ENCODE measurements at regions not wholly inside any gene's neighbourhood (a gene's known extent, or its start where the extent isn't known, plus 50 kb on each side); places are given as distances from the start of the nearest gene placed in this dataset.

DNA sequence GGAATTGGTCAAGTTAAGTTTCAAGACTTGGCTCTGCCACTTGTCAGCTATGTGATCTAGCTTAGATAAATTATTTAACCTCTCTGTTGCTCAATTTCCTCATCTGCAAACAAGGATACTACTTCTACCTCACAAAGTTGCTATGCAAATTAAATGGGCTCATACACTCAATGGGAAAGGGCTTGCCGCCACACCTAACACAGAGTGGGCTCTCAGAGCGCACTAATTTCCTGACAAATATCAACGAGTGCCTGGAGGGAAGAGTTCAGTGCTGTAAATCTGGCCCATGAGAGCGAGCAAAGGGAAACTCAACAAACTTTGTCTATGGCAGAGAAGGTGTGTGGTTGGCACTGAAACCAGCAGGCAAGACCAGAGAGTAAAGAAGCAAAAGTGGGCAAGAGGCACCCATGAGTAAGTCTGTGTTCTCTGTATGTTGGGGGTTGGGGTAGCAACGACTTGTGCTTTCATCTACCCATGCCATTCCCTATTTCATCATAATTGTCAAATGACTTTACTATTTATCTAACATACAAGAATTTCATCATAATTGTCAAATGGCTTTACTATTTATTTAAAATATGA is 60.7 kb upstream of the PHF21A start:
- no peaks in the 10 kb centered on the region for H3K9me3 ChIP-seq (replicated peaks; ENCODE audit: control insufficient read depth, insufficient read depth, low read length)
- TF ChIP-seq MYC (IDR thresholded peaks at IDR 0.05; ENCODE audit: low read depth, low read length) = no peak
- TF ChIP-seq JUN (IDR thresholded peaks at IDR 0.05; ENCODE audit: borderline replicate concordance, insufficient read depth, insufficient read length, low read depth) = no peak
- peaks cover 12 to 19% of the 10 kb centered on the region in 2 experiments for H3K27me3 ChIP-seq (ENCODE audit: control insufficient read depth in 2 of 2, insufficient read depth in 2 of 2, low read length in 2 of 2)
- no peak overlapping the region for H2AFZ ChIP-seq (ENCODE audit: low read depth, low read length)
- DNase-seq (ENCODE audit: low read depth, low spot score) (no peak), FAIRE-seq (no peak)
- H3K4me1 ChIP-seq (ENCODE audit: control insufficient read depth, extremely low read depth, insufficient read depth, low read length) = no peaks in the 10 kb centered on the region
- H3K9me1 ChIP-seq (replicated peaks; ENCODE audit: control insufficient read depth, extremely low read depth, insufficient read depth, low read length) = no peaks in the 10 kb centered on the region
- BruUV-seq (replicated peaks) = no TSS peak
- H3K36me3 ChIP-seq (ENCODE audit: control insufficient read depth in 2 of 2, extremely low read depth in 1 of 2, insufficient read depth in 2 of 2, low read length in 2 of 2) = no peaks in the 10 kb centered on the region
- dilution Hi-C loops (cut with MboI; ENCODE audit: extremely low pct_ligation_motif_present, low sequenced_read_pairs) (no loop called here), intact Hi-C loops (cut with micrococcal nuclease) (no loop called here)
- no peak overlapping the region for H3K9ac ChIP-seq (replicated peaks; ENCODE audit: extremely low read depth, insufficient read depth, low read length)
- no peak overlapping the region for H3K27ac ChIP-seq (ENCODE audit: insufficient read depth, low read depth, low read length)
- H4K20me1 ChIP-seq (replicated peaks; ENCODE audit: control insufficient read depth, extremely low read depth, insufficient read depth, low read length) = no peaks in the 10 kb centered on the region
- POLR2A ChIA-PET = no interaction called here
- CTCF ChIA-PET = no interaction called here
- H3K4me2 ChIP-seq (ENCODE audit: insufficient read depth, low read length) = no peak overlapping the region
- no peak overlapping the region for H3K4me3 ChIP-seq (replicated peaks in 1 of 3; ENCODE audit: insufficient read depth in 1 of 3, low read depth in 1 of 3, low read length in 3 of 3)
- no peaks in the 10 kb centered on the region for H3K79me2 ChIP-seq (ENCODE audit: control insufficient read depth, insufficient read depth, low read length)

DNA sequence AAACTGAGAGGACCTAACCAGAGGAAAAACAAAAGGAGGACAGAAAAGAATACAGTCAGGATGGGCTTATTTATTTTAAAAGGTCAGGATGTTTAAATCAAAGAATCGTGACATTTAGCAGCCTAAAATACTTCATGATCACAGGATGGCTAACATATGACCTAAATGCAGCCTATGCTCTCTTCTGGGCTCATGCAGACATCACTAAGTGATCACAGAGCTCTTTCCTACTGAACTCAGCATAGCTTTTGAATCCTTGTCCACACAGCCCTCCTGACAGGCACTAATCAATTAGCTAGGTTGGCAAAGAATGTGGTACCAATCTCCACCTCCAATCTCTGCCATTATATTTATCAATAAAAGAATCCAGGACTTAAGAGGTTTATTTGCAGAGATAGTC is 60.1 kb upstream of the PHF21A start:
- dilution Hi-C loops (cut with MboI; ENCODE audit: extremely low pct_ligation_motif_present, low sequenced_read_pairs) (no loop called here), intact Hi-C loops (cut with micrococcal nuclease) (no loop called here)
- DNase-seq (ENCODE audit: low read depth, low spot score) (no peak), FAIRE-seq (no peak)
- H3K27ac ChIP-seq (ENCODE audit: insufficient read depth, low read depth, low read length) = no peak overlapping the region
- no peaks in the 10 kb centered on the region for H3K9me1 ChIP-seq (replicated peaks; ENCODE audit: control insufficient read depth, extremely low read depth, insufficient read depth, low read length)
- H3K4me1 ChIP-seq (ENCODE audit: control insufficient read depth, extremely low read depth, insufficient read depth, low read length) = no peaks in the 10 kb centered on the region
- no peak overlapping the region for H2AFZ ChIP-seq (ENCODE audit: low read depth, low read length)
- no peak overlapping the region for H3K9ac ChIP-seq (replicated peaks; ENCODE audit: extremely low read depth, insufficient read depth, low read length)
- H4K20me1 ChIP-seq (replicated peaks; ENCODE audit: control insufficient read depth, extremely low read depth, insufficient read depth, low read length) = no peaks in the 10 kb centered on the region
- no peaks in the 10 kb centered on the region for H3K36me3 ChIP-seq (ENCODE audit: control insufficient read depth in 2 of 2, extremely low read depth in 1 of 2, insufficient read depth in 2 of 2, low read length in 2 of 2)
- no peak overlapping the region for H3K4me3 ChIP-seq (replicated peaks in 1 of 3; ENCODE audit: insufficient read depth in 1 of 3, low read depth in 1 of 3, low read length in 3 of 3)
- H3K79me2 ChIP-seq (ENCODE audit: control insufficient read depth, insufficient read depth, low read length) = no peaks in the 10 kb centered on the region
- POLR2A ChIA-PET = no interaction called here
- BruUV-seq (replicated peaks) = no TSS peak
- peaks cover 12 to 19% of the 10 kb centered on the region in 2 experiments for H3K27me3 ChIP-seq (ENCODE audit: control insufficient read depth in 2 of 2, insufficient read depth in 2 of 2, low read length in 2 of 2)
- CTCF ChIA-PET = interaction anchor here (1.1 kb wide), 1 partner anchor 16 kb away, joined by 4 read pairs; no protein-coding TSS in a partner anchor
- H3K9me3 ChIP-seq (replicated peaks; ENCODE audit: control insufficient read depth, insufficient read depth, low read length) = no peaks in the 10 kb centered on the region
- H3K4me2 ChIP-seq (ENCODE audit: insufficient read depth, low read length) = no peak overlapping the region
- no peak for TF ChIP-seq JUN (IDR thresholded peaks at IDR 0.05; ENCODE audit: borderline replicate concordance, insufficient read depth, insufficient read length, low read depth)
- TF ChIP-seq EZH2 (IDR thresholded peaks at IDR 0.05; ENCODE audit: borderline replicate concordance, low read depth, low read length, severe bottlenecking) = no peak
- TF ChIP-seq GATA2 (IDR thresholded peaks at IDR 0.05; ENCODE audit: insufficient read depth, insufficient read length, low read depth, low read length) = no peak
- TF ChIP-seq POLR2A (IDR thresholded peaks at IDR 0.05; ENCODE audit: low read depth, low read length) = no peak
- no peak for TF ChIP-seq CTCF (IDR thresholded peaks at IDR 0.05; ENCODE audit: extremely low read depth in 1 of 2, insufficient read depth in 1 of 2, low read depth in 1 of 2, low read length in 2 of 2)
- TF ChIP-seq POLR2AphosphoS5 (IDR thresholded peaks at IDR 0.05; ENCODE audit: insufficient read depth, low read depth, low read length) = no peak
- no peak for TF ChIP-seq MYC (IDR thresholded peaks at IDR 0.05; ENCODE audit: low read depth, low read length)
- TF ChIP-seq FOS (IDR thresholded peaks at IDR 0.05; ENCODE audit: borderline replicate concordance, insufficient read depth, low read length) = no peak
- TF ChIP-seq, protein P1, sequence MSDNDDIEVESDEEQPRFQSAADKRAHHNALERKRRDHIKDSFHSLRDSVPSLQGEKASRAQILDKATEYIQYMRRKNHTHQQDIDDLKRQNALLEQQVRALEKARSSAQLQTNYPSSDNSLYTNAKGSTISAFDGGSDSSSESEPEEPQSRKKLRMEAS (IDR thresholded peaks at IDR 0.05; ENCODE audit: insufficient read depth, insufficient read length) = no peak

Data from endothelial cell of umbilical vein (primary cell).